Naive thymus-derived CD4-positive, alpha-beta T cell (primary cell): ENCODE measurements at regions not wholly inside any gene's neighbourhood (a gene's known extent, or its start where the extent isn't known, plus 50 kb on each side); places are given as distances from the start of the nearest gene placed in this dataset.
"Not testable (repeated sequence)": the region's sequence is repeated elsewhere in the genome, so short reads cannot be mapped to it uniquely, and the experiment has no call there.

Source experiments
- ATAC-seq: fragments of 150-1000 bp; cut with Tn5 transposase; 2 replicates; pipeline ENCODE4 v1.10.0; 2021; ENCODE audit warnings: mild to moderate bottlenecking, moderate library complexity
- CTCF ChIA-PET: fragments of 350-600 bp; sonication (Branson Sonifier 250); formaldehyde crosslinking; loops from one replicate; lab custom pipeline; 2021; ENCODE audit warnings: antibody characterized with exemption; lab: Charles Lee
- POLR2A ChIA-PET: fragments of 350-600 bp; sonication (Branson Sonifier 250); formaldehyde crosslinking; loops from one replicate; lab custom pipeline; 2021; ENCODE audit warnings: antibody characterized with exemption, inconsistent platforms; lab: Charles Lee
- DNase-seq, 9 donors: peaks; one replicate each; pipeline versions ENCODE4 v3.0.0 to v3.0.0-alpha.2; 2020 to 2022; ENCODE audit warnings: mixed read lengths in 1 of 9
- H3K27ac ChIP-seq: one replicate; pipeline ENCODE4 v1.7.0; 2013; ENCODE audit warnings: mild to moderate bottlenecking, low read depth, low read length, moderate library complexity
- H3K27me3 ChIP-seq, 2 donors: one replicate each; pipeline ENCODE4 v1.7.0; 2013; ENCODE audit warnings: low read length in 2 of 2, mild to moderate bottlenecking in 2 of 2, moderate library complexity in 2 of 2; ENCODE audit not compliant: control insufficient read depth in 2 of 2, insufficient read depth in 2 of 2
- H3K36me3 ChIP-seq, 3 experiments: 1 replicate in 2 of 3; 2 replicates in 1 of 3; pipeline ENCODE4 v1.7.0; 2013; ENCODE audit warnings: low read length in 3 of 3, mild to moderate bottlenecking in 3 of 3, moderate library complexity in 1 of 3; ENCODE audit not compliant: insufficient read depth in 3 of 3, control insufficient read depth in 2 of 3
- H3K4me1 ChIP-seq, 2 donors: one replicate each; pipeline ENCODE4 v1.7.0; 2013; ENCODE audit warnings: low read length in 2 of 2, mild to moderate bottlenecking in 2 of 2, moderate library complexity in 1 of 2; ENCODE audit not compliant: control insufficient read depth in 2 of 2, insufficient read depth in 2 of 2
- H3K4me3 ChIP-seq: 2 replicates; pipeline ENCODE4 v1.7.0; 2013; ENCODE audit warnings: mild to moderate bottlenecking, low read length
- H3K9me3 ChIP-seq, 3 experiments: 1 replicate in 2 of 3; 2 replicates in 1 of 3; pipeline ENCODE4 v1.7.0; 2013; ENCODE audit warnings: low read length in 3 of 3; ENCODE audit not compliant: control insufficient read depth in 2 of 3
- H3K27ac Mint-ChIP-seq, 9 donors: one replicate each; pipeline ENCODE4 v1.8.0; 2020 to 2022; ENCODE audit warnings: mixed read lengths in 9 of 9, mild to moderate bottlenecking in 8 of 9, moderate library complexity in 5 of 9, inconsistent platforms in 2 of 9
- H3K27me3 Mint-ChIP-seq, 5 donors: one replicate each; pipeline ENCODE4 v1.8.0; 2021 to 2022; ENCODE audit warnings: mixed read lengths in 5 of 5, mild to moderate bottlenecking in 1 of 5
- H3K36me3 Mint-ChIP-seq, 5 donors: one replicate each; pipeline ENCODE4 v1.8.0; 2020 to 2022; ENCODE audit warnings: mixed read lengths in 5 of 5, mild to moderate bottlenecking in 3 of 5, inconsistent platforms in 1 of 5
- H3K4me1 Mint-ChIP-seq, 7 donors: one replicate each; pipeline ENCODE4 v1.8.0; 2020 to 2022; ENCODE audit warnings: mixed read lengths in 7 of 7, mild to moderate bottlenecking in 3 of 7, inconsistent platforms in 1 of 7
- H3K4me3 Mint-ChIP-seq, 10 donors: one replicate each; pipeline ENCODE4 v1.8.0; 2020 to 2022; ENCODE audit warnings: mild to moderate bottlenecking in 10 of 10, mixed read lengths in 10 of 10, moderate library complexity in 6 of 10, inconsistent platforms in 2 of 10
- H3K9me3 Mint-ChIP-seq, 11 donors: one replicate each; pipeline ENCODE4 v1.8.0; 2020 to 2022; ENCODE audit warnings: mixed read lengths in 11 of 11, mild to moderate bottlenecking in 4 of 11, inconsistent platforms in 1 of 11, moderate library complexity in 1 of 11
- intact Hi-C, 2 donors: fragments of 100-400 bp; cut with micrococcal nuclease; formaldehyde crosslinking; loops; one replicate each; pipeline ENCODE4 v1.15.1; 2023

DNA sequence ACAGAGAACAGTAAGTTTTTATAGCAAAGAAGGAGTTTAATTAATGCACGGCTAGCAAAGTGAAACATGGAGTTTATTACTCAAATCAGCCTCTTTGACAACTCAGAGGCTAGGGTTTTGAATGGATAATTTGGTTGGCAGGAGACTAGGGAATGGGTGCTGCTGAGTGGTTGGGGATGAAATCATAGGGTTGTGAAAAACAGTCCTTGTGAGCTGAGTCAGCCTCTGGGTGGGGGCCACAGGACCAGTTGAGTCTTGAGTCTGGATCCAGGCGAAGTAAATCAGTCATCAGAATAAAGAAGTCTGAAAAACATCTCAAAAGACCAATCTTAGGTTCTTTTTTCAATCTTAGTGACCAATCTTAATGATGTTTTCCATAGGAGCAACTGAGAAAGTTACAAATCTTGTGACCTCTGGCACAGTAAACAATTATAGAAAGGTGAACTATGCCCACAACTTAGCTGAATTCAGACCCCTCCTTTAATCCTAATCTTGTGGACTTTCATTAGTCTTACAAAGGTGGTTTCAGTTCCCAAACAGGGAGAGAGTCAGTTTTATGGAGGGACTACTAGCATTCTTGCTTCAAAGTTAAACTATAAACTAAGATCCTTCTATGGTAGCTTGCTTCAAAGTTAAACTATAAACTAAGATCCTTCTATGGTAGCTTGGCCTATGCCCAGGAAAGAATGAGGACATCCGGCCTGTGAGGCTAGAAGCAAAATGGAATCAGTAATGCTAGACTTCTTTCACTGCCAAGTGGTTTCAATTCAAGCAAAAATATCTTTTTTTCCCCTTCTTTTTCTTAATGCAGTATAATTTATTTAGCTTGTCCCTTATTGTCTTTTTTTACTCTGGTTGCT, 84.5 kb downstream of the AASDHPPT start:
- intact Hi-C loops: no loop called here
- H3K4me1 Mint-ChIP-seq: no peaks in the 10 kb centered on the region
- H3K27ac ChIP-seq: no peak overlapping the region
- ChIA-PET POLR2A (no interaction called here), CTCF (no interaction called here)
- H3K36me3 ChIP-seq: no peaks in the 10 kb centered on the region
- no peak for ATAC-seq
- peaks cover 0 to 5% (median 0%) of the 10 kb centered on the region in 3 experiments for H3K9me3 ChIP-seq
- no peak overlapping the region for H3K27ac Mint-ChIP-seq
- H3K9me3 Mint-ChIP-seq: peaks cover 5 to 19% (median 11%) of the 10 kb centered on the region in 11 donors
- peaks cover 0 to 10% (median 1%) of the 10 kb centered on the region in 5 donors for H3K27me3 Mint-ChIP-seq
- DNase-seq: no peak
- peaks cover 0 to 5% (median 0%) of the 10 kb centered on the region in 5 donors for H3K36me3 Mint-ChIP-seq
- H3K4me3 ChIP-seq: no peak overlapping the region
- H3K27me3 ChIP-seq: no peaks in the 10 kb centered on the region
- H3K4me1 ChIP-seq: no peaks in the 10 kb centered on the region
- H3K4me3 Mint-ChIP-seq: no peak overlapping the region

GRCh38 chr11:106167085-106167484, 89.6 kb downstream of the AASDHPPT start:
- ChIA-PET CTCF (no interaction called here), POLR2A (no interaction called here)
- Mint-ChIP-seq H3K27me3 (peaks cover 0 to 9% (median 4%) of the 10 kb centered on the region in 5 donors), H3K9me3 (peaks cover 7 to 35% (median 16%) of the 10 kb centered on the region in 11 donors), H3K4me1 (no peaks in the 10 kb centered on the region), H3K36me3 (peaks cover 0 to 12% (median 0%) of the 10 kb centered on the region in 5 donors), H3K4me3 (no peak overlapping the region), H3K27ac (no peak overlapping the region)
- H3K4me1 ChIP-seq: no peaks in the 10 kb centered on the region
- intact Hi-C loops: no loop called here
- H3K9me3 ChIP-seq: peaks cover 0 to 11% (median 0%) of the 10 kb centered on the region in 3 experiments
- no peaks in the 10 kb centered on the region for H3K36me3 ChIP-seq
- H3K27ac ChIP-seq: no peak overlapping the region
- H3K4me3 ChIP-seq: no peak overlapping the region
- DNase-seq (no peak), ATAC-seq (no peak)
- no peaks in the 10 kb centered on the region for H3K27me3 ChIP-seq

GRCh38 chr11:106172386-106172991, 95.0 kb downstream of the AASDHPPT start:
- H3K27ac ChIP-seq: no peak overlapping the region
- DNase-seq (no peak), ATAC-seq (no peak)
- no peaks in the 10 kb centered on the region for H3K27me3 ChIP-seq
- no peaks in the 10 kb centered on the region for H3K36me3 ChIP-seq
- Mint-ChIP-seq H3K4me3 (no peak overlapping the region), H3K9me3 (peaks cover 0 to 16% (median 6%) of the 10 kb centered on the region in 11 donors), H3K27me3 (peaks cover 0 to 9% (median 4%) of the 10 kb centered on the region in 5 donors), H3K36me3 (peaks cover 0 to 7% (median 0%) of the 10 kb centered on the region in 5 donors), H3K27ac (no peak overlapping the region), H3K4me1 (no peaks in the 10 kb centered on the region)
- CTCF ChIA-PET: no interaction called here
- intact Hi-C loops: no loop called here
- no peaks in the 10 kb centered on the region for H3K4me1 ChIP-seq
- POLR2A ChIA-PET: no interaction called here
- peaks cover 0 to 4% (median 0%) of the 10 kb centered on the region in 3 experiments for H3K9me3 ChIP-seq
- no peak overlapping the region for H3K4me3 ChIP-seq

DNA sequence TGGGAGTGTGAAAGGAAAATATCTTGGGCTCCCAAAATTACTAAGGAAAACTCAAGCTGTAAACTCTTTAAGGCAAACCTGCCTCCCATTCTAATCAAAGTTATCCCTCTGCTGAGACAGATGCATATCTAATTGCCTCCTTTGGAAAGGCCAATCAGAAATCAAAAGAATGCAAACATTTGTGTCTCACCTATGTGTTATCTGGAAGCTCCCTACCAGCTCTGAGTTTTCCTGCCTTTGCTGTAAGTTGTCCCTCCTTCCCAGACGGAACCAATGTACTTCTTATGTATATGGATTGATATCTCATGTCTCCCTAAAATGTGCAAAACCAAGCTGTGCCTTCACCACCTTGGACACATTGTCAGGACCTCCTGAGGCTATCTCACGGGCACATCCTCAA, 95.8 kb downstream of the AASDHPPT start:
- H3K9me3 Mint-ChIP-seq: peaks cover 0 to 12% (median 6%) of the 10 kb centered on the region in 11 donors
- Histone ChIP-seq H3K36me3 (no peaks in the 10 kb centered on the region), H3K4me1 (no peaks in the 10 kb centered on the region), H3K9me3 (peaks cover 0 to 3% (median 0%) of the 10 kb centered on the region in 3 experiments), H3K27me3 (no peaks in the 10 kb centered on the region), H3K27ac (no peak overlapping the region), H3K4me3 (no peak overlapping the region)
- H3K27me3 Mint-ChIP-seq: peaks cover 0 to 9% (median 4%) of the 10 kb centered on the region in 5 donors
- intact Hi-C loops: no loop called here
- CTCF ChIA-PET: no interaction called here
- POLR2A ChIA-PET: no interaction called here
- ATAC-seq (no peak), DNase-seq (no peak)
- H3K4me1 Mint-ChIP-seq: no peaks in the 10 kb centered on the region
- H3K36me3 Mint-ChIP-seq: peaks cover 0 to 7% (median 0%) of the 10 kb centered on the region in 5 donors
- H3K27ac Mint-ChIP-seq: no peak overlapping the region
- no peak overlapping the region for H3K4me3 Mint-ChIP-seq

DNA sequence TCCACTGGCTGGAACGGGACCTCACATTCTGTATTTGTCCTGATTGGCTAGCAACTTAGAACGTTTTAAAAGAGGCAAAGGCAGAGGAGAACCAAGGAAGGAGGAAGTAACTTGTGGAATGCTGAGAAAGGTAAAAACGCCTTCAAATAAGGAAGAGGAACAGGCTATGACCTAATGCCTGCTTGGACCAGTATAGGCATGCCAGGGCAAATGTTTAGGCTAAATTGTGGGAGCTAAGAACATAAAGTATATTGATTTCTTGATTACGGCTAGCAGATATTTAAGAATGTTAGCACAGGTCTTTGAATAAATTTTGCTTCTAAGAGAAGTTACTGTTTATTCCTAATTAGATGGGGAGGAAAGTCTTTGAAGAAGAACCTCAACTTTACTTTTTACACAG, 96.5 kb downstream of the AASDHPPT start:
- H3K4me3 ChIP-seq, H3K36me3 Mint-ChIP-seq, H3K27me3 ChIP-seq, POLR2A ChIA-PET, H3K4me1 Mint-ChIP-seq, intact Hi-C loops, DNase-seq, ATAC-seq, H3K27ac Mint-ChIP-seq, CTCF ChIA-PET, H3K4me3 Mint-ChIP-seq, H3K27me3 Mint-ChIP-seq, H3K36me3 ChIP-seq, H3K9me3 ChIP-seq, H3K27ac ChIP-seq, H3K4me1 ChIP-seq: not testable (repeated sequence)
- peaks cover 0 to 11% (median 2%) of the 10 kb centered on the region in 11 donors for H3K9me3 Mint-ChIP-seq

DNA sequence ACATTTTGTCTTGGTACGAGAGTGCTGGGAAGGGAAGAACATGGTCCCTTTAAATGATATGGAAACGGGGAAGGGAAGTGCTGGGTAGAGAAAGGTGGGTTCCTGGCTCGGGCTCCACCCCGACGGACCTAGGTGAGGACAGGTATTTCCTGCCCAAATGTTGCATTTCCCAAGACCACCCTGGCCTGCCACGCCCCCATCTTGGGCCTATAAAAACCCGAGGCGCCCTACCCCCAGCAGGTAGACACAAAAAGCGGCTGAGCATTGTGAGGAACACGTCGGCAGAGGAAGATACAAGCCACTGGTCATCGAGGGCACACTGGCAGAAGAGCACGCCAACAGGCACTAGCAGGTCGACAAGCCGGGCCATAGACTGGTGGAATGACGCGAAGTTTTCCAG, 99.4 kb downstream of the AASDHPPT start:
- Mint-ChIP-seq H3K27me3 (peaks cover 0 to 9% (median 0%) of the 10 kb centered on the region in 5 donors), H3K4me1 (no peaks in the 10 kb centered on the region), H3K9me3 (peaks cover 0 to 10% (median 3%) of the 10 kb centered on the region in 11 donors), H3K27ac (no peak overlapping the region), H3K4me3 (no peak overlapping the region), H3K36me3 (peaks cover 0 to 4% (median 0%) of the 10 kb centered on the region in 5 donors)
- Histone ChIP-seq H3K36me3 (no peaks in the 10 kb centered on the region), H3K4me1 (no peaks in the 10 kb centered on the region), H3K27me3 (no peaks in the 10 kb centered on the region), H3K27ac (no peak overlapping the region), H3K9me3 (no peaks in the 10 kb centered on the region), H3K4me3 (no peak overlapping the region)
- CTCF ChIA-PET: no interaction called here
- intact Hi-C loops: no loop called here
- ATAC-seq (no peak), DNase-seq (no peak)
- POLR2A ChIA-PET: no interaction called here
